HepG2 (cell line): ENCODE measurements at regions not wholly inside any gene's neighbourhood (a gene's known extent, or its start where the extent isn't known, plus 50 kb on each side); places are given as distances from the start of the nearest gene placed in this dataset.

Experiments
- ATF4 ChIP-seq, 2 experiments: fragments of 450-650 bp in 1 of 2; sonication (generic) in 1 of 2; formaldehyde crosslinking; IDR thresholded peaks; 2 replicates each; pipeline versions ENCODE4 v1.5.0 to v1.8.0; 2020 to 2022; ENCODE audit warnings: mild to moderate bottlenecking in 1 of 2, missing genetic modification reagents in 1 of 2
- HNF4A ChIP-seq: sonication (generic); formaldehyde crosslinking; IDR thresholded peaks from 2 replicates; pipeline ENCODE4 v1.4.0; 2020; ENCODE audit warnings: missing genetic modification reagents
- KLF9 ChIP-seq: IDR thresholded peaks from 2 replicates; pipeline ENCODE4 v1.6.1; 2016; ENCODE audit warnings: low read depth
- NR2C2 ChIP-seq: sonication (generic); formaldehyde crosslinking; IDR thresholded peaks from 2 replicates; pipeline ENCODE4 v1.4.0; 2020; ENCODE audit warnings: missing genetic modification reagents, mild to moderate bottlenecking, moderate library complexity, borderline replicate concordance
- ONECUT2 ChIP-seq: sonication (generic); formaldehyde crosslinking; IDR thresholded peaks from 2 replicates; pipeline ENCODE4 v1.4.0; 2020; ENCODE audit warnings: missing genetic modification reagents
- PHF5A ChIP-seq: IDR thresholded peaks from one replicate; pipeline ENCODE4 v1.6.1; 2018; ENCODE audit warnings: low read depth, missing genetic modification reagents; ENCODE audit not compliant: unreplicated experiment
- SMAD3 ChIP-seq: sonication (generic); formaldehyde crosslinking; IDR thresholded peaks from 2 replicates; pipeline ENCODE4 v1.4.0; 2020; ENCODE audit warnings: missing genetic modification reagents
- TFDP1 ChIP-seq: IDR thresholded peaks from 2 replicates; pipeline ENCODE4 v1.6.1; 2016; ENCODE audit warnings: missing compliant biosample characterization, missing genetic modification reagents, borderline replicate concordance
- UBTF ChIP-seq: sonication (generic); formaldehyde crosslinking; IDR thresholded peaks from 2 replicates; pipeline ENCODE4 v1.4.0; 2020; ENCODE audit warnings: mild to moderate bottlenecking, missing genetic modification reagents
- ZKSCAN8 ChIP-seq: IDR thresholded peaks from 2 replicates; pipeline ENCODE4 v1.6.1; 2016; ENCODE audit warnings: borderline replicate concordance, missing genetic modification reagents, missing compliant biosample characterization
- ZNF549 ChIP-seq: sonication (generic); formaldehyde crosslinking; IDR thresholded peaks from 2 replicates; pipeline ENCODE4 v1.5.0; 2020; ENCODE audit warnings: missing genetic modification reagents

- TF ChIP-seq TFDP1 (no peak), HNF4A (CRISPR knock-in tag) (no peak), UBTF (CRISPR knock-in tag) (no peak), KLF9 (CRISPR knock-in tag) (no peak), NR2C2 (CRISPR knock-in tag) (no peak), SMAD3 (CRISPR knock-in tag) (no peak), PHF5A (CRISPR knock-in tag) (no peak), ONECUT2 (CRISPR knock-in tag) (no peak), ZNF549 (CRISPR knock-in tag) (no peak), ATF4 (CRISPR knock-in tag; IDR thresholded peaks at IDR 0.05) (no peak), ZKSCAN8 (CRISPR knock-in tag) (no peak)
Measured at GRCh38 chr2:146867477-146867986, 977.3 kb upstream of the ACVR2A start (continued).
